ENCODE measurements at regions not wholly inside any gene's neighbourhood (a gene's known extent, or its start where the extent isn't known, plus 50 kb on each side); places are given as distances from the start of the nearest gene placed in this dataset.
"Not testable (repeated sequence)": the region's sequence is repeated elsewhere in the genome, so short reads cannot be mapped to it uniquely, and the experiment has no call there.

- no peak for DNase-seq (ENCODE audit: low spot score, unreplicated experiment)
- no peaks in the 10 kb centered on the region for H3K9me3 Mint-ChIP-seq (ENCODE audit: low read depth)
- TF ChIP-seq, protein P1, sequence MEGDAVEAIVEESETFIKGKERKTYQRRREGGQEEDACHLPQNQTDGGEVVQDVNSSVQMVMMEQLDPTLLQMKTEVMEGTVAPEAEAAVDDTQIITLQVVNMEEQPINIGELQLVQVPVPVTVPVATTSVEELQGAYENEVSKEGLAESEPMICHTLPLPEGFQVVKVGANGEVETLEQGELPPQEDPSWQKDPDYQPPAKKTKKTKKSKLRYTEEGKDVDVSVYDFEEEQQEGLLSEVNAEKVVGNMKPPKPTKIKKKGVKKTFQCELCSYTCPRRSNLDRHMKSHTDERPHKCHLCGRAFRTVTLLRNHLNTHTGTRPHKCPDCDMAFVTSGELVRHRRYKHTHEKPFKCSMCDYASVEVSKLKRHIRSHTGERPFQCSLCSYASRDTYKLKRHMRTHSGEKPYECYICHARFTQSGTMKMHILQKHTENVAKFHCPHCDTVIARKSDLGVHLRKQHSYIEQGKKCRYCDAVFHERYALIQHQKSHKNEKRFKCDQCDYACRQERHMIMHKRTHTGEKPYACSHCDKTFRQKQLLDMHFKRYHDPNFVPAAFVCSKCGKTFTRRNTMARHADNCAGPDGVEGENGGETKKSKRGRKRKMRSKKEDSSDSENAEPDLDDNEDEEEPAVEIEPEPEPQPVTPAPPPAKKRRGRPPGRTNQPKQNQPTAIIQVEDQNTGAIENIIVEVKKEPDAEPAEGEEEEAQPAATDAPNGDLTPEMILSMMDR (IDR thresholded peaks at IDR 0.05; ENCODE audit: unreplicated experiment): no peak
- no peaks in the 10 kb centered on the region for H3K36me3 Mint-ChIP-seq (ENCODE audit: insufficient read depth)
- H3K27ac Mint-ChIP-seq: no peak overlapping the region
- peaks cover 11% of the 10 kb centered on the region for H3K4me1 Mint-ChIP-seq (ENCODE audit: low read depth)
- no peak overlapping the region for H3K4me3 Mint-ChIP-seq (ENCODE audit: low read depth)
- no peaks in the 10 kb centered on the region for H3K27me3 Mint-ChIP-seq
Observed at GRCh38 chr2:149763358-149763757, 175.8 kb upstream of the MMADHC start.

- no peak overlapping the region for H3K27ac Mint-ChIP-seq
- TF ChIP-seq, protein P1 (IDR thresholded peaks at IDR 0.05; ENCODE audit: unreplicated experiment): no peak
- no peaks in the 10 kb centered on the region for H3K4me1 Mint-ChIP-seq (ENCODE audit: low read depth)
- H3K4me3 Mint-ChIP-seq (ENCODE audit: low read depth): no peak overlapping the region
- H3K36me3 Mint-ChIP-seq (ENCODE audit: insufficient read depth): no peaks in the 10 kb centered on the region
- no peaks in the 10 kb centered on the region for H3K27me3 Mint-ChIP-seq
- H3K9me3 Mint-ChIP-seq (ENCODE audit: low read depth): no peaks in the 10 kb centered on the region
- DNase-seq (ENCODE audit: low spot score, unreplicated experiment): no peak
Observed at GRCh38 chr2:149761611-149762010, 174.0 kb upstream of the MMADHC start.

GRCh38 chr2:149759382-149759781 lies 171.8 kb upstream of the MMADHC start:
- not testable (repeated sequence) for H3K27ac Mint-ChIP-seq; H3K4me3 Mint-ChIP-seq (ENCODE audit: low read depth); H3K27me3 Mint-ChIP-seq; H3K4me1 Mint-ChIP-seq (ENCODE audit: low read depth); H3K36me3 Mint-ChIP-seq (ENCODE audit: insufficient read depth); DNase-seq (ENCODE audit: low spot score, unreplicated experiment)
- peaks cover 11% of the 10 kb centered on the region for H3K9me3 Mint-ChIP-seq (ENCODE audit: low read depth)

GRCh38 chr2:149754722-149755121 lies 167.1 kb upstream of the MMADHC start:
- DNase-seq (ENCODE audit: low spot score, unreplicated experiment); H3K36me3 Mint-ChIP-seq (ENCODE audit: insufficient read depth); H3K27ac Mint-ChIP-seq; H3K4me1 Mint-ChIP-seq (ENCODE audit: low read depth); H3K27me3 Mint-ChIP-seq; H3K4me3 Mint-ChIP-seq (ENCODE audit: low read depth): not testable (repeated sequence)
- H3K9me3 Mint-ChIP-seq (ENCODE audit: low read depth): peaks cover 15% of the 10 kb centered on the region

DNA sequence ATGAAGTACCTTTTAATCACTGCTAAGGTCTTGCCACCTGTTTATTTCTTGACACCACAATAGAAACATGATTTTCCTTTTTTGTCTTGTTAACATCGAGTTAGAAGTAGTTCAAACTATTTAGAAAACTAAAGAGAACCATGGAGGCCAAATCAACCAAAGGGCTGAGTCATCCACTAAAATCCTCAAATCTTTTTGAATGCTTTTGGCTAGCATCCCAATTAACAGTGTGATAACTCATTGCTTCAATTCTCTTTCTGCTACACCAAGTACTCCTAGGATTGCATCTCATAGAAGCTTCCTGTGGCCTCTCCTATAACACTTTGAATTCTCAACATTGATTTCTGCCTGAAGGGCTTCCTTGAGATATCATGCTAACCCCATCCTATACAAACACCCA lies 159.9 kb upstream of the MMADHC start:
- H3K27me3 Mint-ChIP-seq: no peaks in the 10 kb centered on the region
- H3K4me3 Mint-ChIP-seq (ENCODE audit: low read depth): no peak overlapping the region
- no peak for DNase-seq (ENCODE audit: low spot score, unreplicated experiment)
- H3K27ac Mint-ChIP-seq: no peak overlapping the region
- H3K9me3 Mint-ChIP-seq (ENCODE audit: low read depth): peaks cover 6% of the 10 kb centered on the region
- TF ChIP-seq, protein P1 (IDR thresholded peaks at IDR 0.05; ENCODE audit: unreplicated experiment): no peak
- H3K36me3 Mint-ChIP-seq (ENCODE audit: insufficient read depth): no peaks in the 10 kb centered on the region
- peaks cover 10% of the 10 kb centered on the region for H3K4me1 Mint-ChIP-seq (ENCODE audit: low read depth)

DNA sequence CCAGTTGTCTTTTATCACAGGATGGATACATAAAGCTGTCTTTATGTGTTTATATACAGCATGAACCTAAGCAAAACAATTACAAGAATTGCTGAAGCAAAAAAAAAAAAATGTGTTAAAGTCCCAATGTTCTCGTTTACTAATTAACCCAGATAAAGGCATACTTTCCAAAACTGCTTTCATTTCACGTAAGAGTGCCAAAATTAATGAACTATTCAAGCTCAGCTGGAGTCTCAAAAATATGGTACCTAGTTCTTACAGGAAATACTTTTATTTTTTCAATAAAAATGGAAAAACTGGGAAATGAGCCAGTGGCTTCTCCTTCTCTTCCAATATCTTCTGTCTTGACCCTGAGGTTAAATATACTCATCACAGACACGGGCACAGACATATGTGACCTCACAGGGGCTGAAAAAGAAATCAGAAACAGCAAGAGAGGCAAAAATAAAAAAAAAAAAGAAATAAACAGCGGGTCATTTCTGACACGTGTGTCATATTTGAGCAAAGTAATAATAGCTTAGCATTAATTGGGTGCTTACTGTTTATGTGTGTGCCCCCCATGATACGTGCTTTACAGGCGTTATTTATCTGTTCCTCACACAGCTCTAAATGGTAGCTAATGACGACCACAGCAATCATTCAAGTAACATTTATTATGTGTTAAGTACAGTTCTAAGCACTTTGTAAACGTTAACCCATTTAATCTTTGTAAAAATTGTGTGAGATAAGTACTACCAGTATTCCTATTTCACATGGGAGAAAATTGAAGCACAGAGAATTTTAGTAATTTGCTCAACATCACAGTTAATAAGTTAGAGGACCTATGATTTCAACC lies 158.0 kb upstream of the MMADHC start:
- H3K27me3 Mint-ChIP-seq: no peaks in the 10 kb centered on the region
- no peak overlapping the region for H3K4me3 Mint-ChIP-seq (ENCODE audit: low read depth)
- DNase-seq (ENCODE audit: low spot score, unreplicated experiment): no peak
- TF ChIP-seq, protein P1 (IDR thresholded peaks at IDR 0.05; ENCODE audit: unreplicated experiment): no peak
- H3K9me3 Mint-ChIP-seq (ENCODE audit: low read depth): peaks cover 6% of the 10 kb centered on the region
- peaks cover 10% of the 10 kb centered on the region for H3K4me1 Mint-ChIP-seq (ENCODE audit: low read depth)
- H3K36me3 Mint-ChIP-seq (ENCODE audit: insufficient read depth): no peaks in the 10 kb centered on the region
- H3K27ac Mint-ChIP-seq: no peak overlapping the region
